Thyroid gland (tissue), 4 donors: ENCODE measurements at regions not wholly inside any gene's neighbourhood (a gene's known extent, or its start where the extent isn't known, plus 50 kb on each side); places are given as distances from the start of the nearest gene placed in this dataset.
"Not testable (repeated sequence)": the region's sequence is repeated elsewhere in the genome, so short reads cannot be mapped to it uniquely, and the experiment has no call there.

Source experiments
- DNase-seq, 2 donors: peaks; one replicate each; pipeline ENCODE4 v3.0.0-alpha.2; 2019
- H3K27ac ChIP-seq, 3 donors: fragments of 200-600 bp; sonication (generic); 1 replicate in 2 of 3; 2 replicates in 1 of 3; pipeline ENCODE4 v1.5.1; 2016 to 2019; ENCODE audit warnings: mild to moderate bottlenecking in 1 of 3, moderate library complexity in 1 of 3
- H3K27me3 ChIP-seq: fragments of 200-600 bp; sonication (generic); one replicate; pipeline ENCODE4 v1.5.1; 2019
- H3K36me3 ChIP-seq, 2 donors: fragments of 200-600 bp; sonication (generic); one replicate each; pipeline ENCODE4 v1.5.1; 2016 to 2019
- H3K4me1 ChIP-seq, 2 donors: fragments of 200-600 bp; sonication (generic); one replicate each; pipeline ENCODE4 v1.5.1; 2017 to 2019
- H3K4me3 ChIP-seq, 3 donors: fragments of 200-600 bp; sonication (generic); replicated peaks in 1 of 3; 1 replicate in 2 of 3; 2 replicates in 1 of 3; pipeline ENCODE4 v1.5.1; 2016; ENCODE audit warnings: mild to moderate bottlenecking in 1 of 3
- H3K9me3 ChIP-seq: fragments of 200-600 bp; sonication (generic); one replicate; pipeline ENCODE4 v1.5.1; 2017
- CTCF ChIP-seq, 6 experiments: fragments of 200-600 bp in 3 of 6; fragments of 450-650 bp in 3 of 6; sonication (generic) in 3 of 6; IDR thresholded peaks; one replicate each; pipeline ENCODE4 v1.5.1; 2016 to 2019; ENCODE audit warnings: antibody characterized with exemption in 6 of 6, mild to moderate bottlenecking in 2 of 6, inconsistent platforms in 1 of 6, moderate library complexity in 1 of 6
- WGBS, 2 donors: methylation state at CpG; one replicate each; pipeline ENCODE4 v1.1.5; 2017; 5-methylcytosine and 5-hydroxymethylcytosine counted together
- intact Hi-C: fragments of 100-400 bp; cut with DNase I; formaldehyde crosslinking; loops from one replicate; pipeline ENCODE4 v1.15.1; 2023

- H3K9me3 ChIP-seq, intact Hi-C loops, DNase-seq, H3K36me3 ChIP-seq, H3K4me3 ChIP-seq, H3K27ac ChIP-seq, H3K4me1 ChIP-seq, H3K27me3 ChIP-seq: not testable (repeated sequence)
- WGBS, 2 donors = 86 to 87% methylated on average over 6 of the region's 6 CpGs
Measured at GRCh38 chr7:97928844-97929243, 56.6 kb upstream of the ASNS start.

- peak; percentile 44 to 52 for DNase-seq
Measured at GRCh38 chr7:97927790-97928748, 55.9 kb upstream of the ASNS start.

More at GRCh38 chr7:97927790-97928748, 55.9 kb upstream of the ASNS start:
- WGBS, 2 donors = 2 to 6% methylated on average over 7 to 29 of the region's 80 CpGs
- H3K36me3 ChIP-seq, H3K9me3 ChIP-seq, H3K27me3 ChIP-seq, intact Hi-C loops, H3K27ac ChIP-seq, H3K4me1 ChIP-seq: not testable (repeated sequence)
- TF ChIP-seq CTCF (IDR thresholded peaks at IDR 0.05) = peak; percentile 11 to 95 (median 68)
- peak overlapping the region in 1 of 3 donors; percentile 41 for H3K4me3 ChIP-seq
